Tibial artery (tissue), 4 donors: ENCODE measurements at regions not wholly inside any gene's neighbourhood (a gene's known extent, or its start where the extent isn't known, plus 50 kb on each side); places are given as distances from the start of the nearest gene placed in this dataset.

ENCODE experiments used
- DNase-seq, 2 donors: peaks; one replicate each; pipeline ENCODE4 v3.0.0-alpha.2; 2019
- H3K27ac ChIP-seq, 2 donors: fragments of 200-600 bp; sonication (generic) in 1 of 2; 1 replicate in 1 of 2; 2 replicates in 1 of 2; pipeline ENCODE4 v1.5.1; 2018 to 2019; ENCODE audit warnings: mild to moderate bottlenecking in 1 of 2
- H3K27me3 ChIP-seq, 2 donors: fragments of 200-600 bp; sonication (generic) in 1 of 2; one replicate each; pipeline versions ENCODE4 v1.5.1 to v1.6.0; 2016 to 2019
- H3K36me3 ChIP-seq, 3 donors: fragments of 200-600 bp; sonication (generic) in 2 of 3; one replicate each; pipeline ENCODE4 v1.5.1; 2016 to 2019; ENCODE audit warnings: mild to moderate bottlenecking in 2 of 3
- H3K4me1 ChIP-seq, 4 donors: fragments of 200-600 bp; sonication (generic) in 2 of 4; 1 replicate in 3 of 4; 2 replicates in 1 of 4; pipeline ENCODE4 v1.5.1; 2016 to 2019
- H3K4me3 ChIP-seq, 2 donors: fragments of 200-600 bp; sonication (generic) in 1 of 2; 1 replicate in 1 of 2; 2 replicates in 1 of 2; pipeline ENCODE4 v1.5.1; 2018 to 2019; ENCODE audit warnings: mild to moderate bottlenecking in 2 of 2
- H3K9me3 ChIP-seq, 3 donors: fragments of 200-600 bp; sonication (generic) in 1 of 3; one replicate each; pipeline ENCODE4 v1.5.1; 2016 to 2019
- intact Hi-C: fragments of 100-400 bp; cut with DNase I; formaldehyde crosslinking; loops from one replicate; pipeline ENCODE4 v1.15.0; 2023; ENCODE audit warnings: low total_unique reads
- TF ChIP-seq, protein P1 (sequence below), 2 experiments: fragments of 200-600 bp in 1 of 2; fragments of 450-650 bp in 1 of 2; IDR thresholded peaks; one replicate each; pipeline ENCODE4 v1.5.1; 2017 to 2019; ENCODE audit warnings: antibody characterized with exemption in 2 of 2, mild to moderate bottlenecking in 1 of 2, moderate library complexity in 1 of 2

DNA sequence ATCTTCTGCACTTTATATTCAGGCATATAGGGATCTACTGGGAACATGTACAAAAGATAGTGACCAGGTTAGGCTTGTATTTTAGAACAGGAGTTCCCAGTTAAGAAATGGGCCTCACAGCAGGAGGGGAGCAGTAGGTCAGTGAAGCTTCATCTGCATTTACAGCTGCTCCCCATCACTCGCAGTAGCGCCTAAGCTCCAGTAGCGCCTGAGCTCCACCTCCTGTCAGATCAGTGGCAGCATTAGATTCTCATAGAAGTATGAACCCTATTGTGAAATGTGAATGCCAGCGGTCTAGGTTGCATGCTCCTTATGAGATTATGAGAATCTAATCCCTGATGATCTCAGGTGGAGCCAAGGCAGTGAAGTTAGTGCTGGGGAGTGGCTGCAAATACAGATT is 224.4 kb upstream of the CYRIA start:
- no peaks in the 10 kb centered on the region for H3K4me1 ChIP-seq
- DNase-seq = no peak
- no peak overlapping the region for H3K4me3 ChIP-seq
- intact Hi-C loops = no loop called here
- TF ChIP-seq, protein P1, sequence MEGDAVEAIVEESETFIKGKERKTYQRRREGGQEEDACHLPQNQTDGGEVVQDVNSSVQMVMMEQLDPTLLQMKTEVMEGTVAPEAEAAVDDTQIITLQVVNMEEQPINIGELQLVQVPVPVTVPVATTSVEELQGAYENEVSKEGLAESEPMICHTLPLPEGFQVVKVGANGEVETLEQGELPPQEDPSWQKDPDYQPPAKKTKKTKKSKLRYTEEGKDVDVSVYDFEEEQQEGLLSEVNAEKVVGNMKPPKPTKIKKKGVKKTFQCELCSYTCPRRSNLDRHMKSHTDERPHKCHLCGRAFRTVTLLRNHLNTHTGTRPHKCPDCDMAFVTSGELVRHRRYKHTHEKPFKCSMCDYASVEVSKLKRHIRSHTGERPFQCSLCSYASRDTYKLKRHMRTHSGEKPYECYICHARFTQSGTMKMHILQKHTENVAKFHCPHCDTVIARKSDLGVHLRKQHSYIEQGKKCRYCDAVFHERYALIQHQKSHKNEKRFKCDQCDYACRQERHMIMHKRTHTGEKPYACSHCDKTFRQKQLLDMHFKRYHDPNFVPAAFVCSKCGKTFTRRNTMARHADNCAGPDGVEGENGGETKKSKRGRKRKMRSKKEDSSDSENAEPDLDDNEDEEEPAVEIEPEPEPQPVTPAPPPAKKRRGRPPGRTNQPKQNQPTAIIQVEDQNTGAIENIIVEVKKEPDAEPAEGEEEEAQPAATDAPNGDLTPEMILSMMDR (IDR thresholded peaks at IDR 0.05) = no peak
- no peak overlapping the region for H3K27ac ChIP-seq
- H3K27me3 ChIP-seq = no peaks in the 10 kb centered on the region
- no peaks in the 10 kb centered on the region for H3K36me3 ChIP-seq
- H3K9me3 ChIP-seq = no peaks in the 10 kb centered on the region

DNA sequence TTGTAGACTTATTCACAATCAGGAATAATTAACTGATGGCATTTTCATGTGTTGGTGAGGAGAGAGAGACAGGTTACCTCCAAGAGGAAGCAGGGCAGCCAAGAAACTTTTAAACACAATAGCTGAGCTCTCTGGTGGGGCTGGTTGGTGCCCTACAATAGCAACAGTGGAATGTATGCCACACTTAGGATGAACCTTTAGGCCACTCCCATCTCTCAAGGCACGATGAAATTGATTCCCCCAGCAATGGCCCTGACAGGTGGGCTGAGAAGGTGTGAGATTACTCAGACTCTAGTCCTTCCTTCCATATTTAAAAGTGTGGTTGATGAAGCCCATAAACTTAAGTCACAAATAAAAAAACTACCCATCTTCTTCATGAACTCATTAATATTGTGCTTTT is 219.4 kb upstream of the CYRIA start:
- intact Hi-C loops = no loop called here
- H3K27ac ChIP-seq = no peak overlapping the region
- H3K4me1 ChIP-seq = no peaks in the 10 kb centered on the region
- no peak for DNase-seq
- no peaks in the 10 kb centered on the region for H3K36me3 ChIP-seq
- TF ChIP-seq, protein P1 (IDR thresholded peaks at IDR 0.05) = no peak
- H3K27me3 ChIP-seq = no peaks in the 10 kb centered on the region
- H3K4me3 ChIP-seq = no peak overlapping the region
- no peaks in the 10 kb centered on the region for H3K9me3 ChIP-seq

DNA sequence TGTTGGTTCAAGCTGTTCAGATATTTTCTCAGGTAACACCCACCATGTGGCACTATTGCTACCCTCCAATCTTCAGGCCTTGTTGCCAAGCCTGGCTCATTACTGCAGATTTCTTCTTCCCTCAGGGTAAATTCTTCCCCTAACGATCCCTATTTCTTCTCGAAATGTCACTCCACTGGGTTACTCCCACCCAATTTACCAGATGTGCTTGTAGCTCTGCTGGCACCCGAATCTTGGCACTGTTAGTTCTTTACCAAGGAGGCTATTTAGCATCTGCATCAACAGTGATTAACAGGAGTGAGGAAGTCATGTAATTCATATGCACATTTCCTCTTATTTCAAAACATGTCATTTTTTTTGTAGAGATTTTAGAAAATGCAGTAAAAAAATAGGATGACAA is 217.1 kb upstream of the CYRIA start:
- Histone ChIP-seq H3K27me3 (no peaks in the 10 kb centered on the region), H3K9me3 (no peaks in the 10 kb centered on the region), H3K36me3 (no peaks in the 10 kb centered on the region), H3K4me1 (no peaks in the 10 kb centered on the region), H3K4me3 (no peak overlapping the region), H3K27ac (no peak overlapping the region)
- intact Hi-C loops = no loop called here
- TF ChIP-seq, protein P1 (IDR thresholded peaks at IDR 0.05) = no peak
- DNase-seq = no peak

DNA sequence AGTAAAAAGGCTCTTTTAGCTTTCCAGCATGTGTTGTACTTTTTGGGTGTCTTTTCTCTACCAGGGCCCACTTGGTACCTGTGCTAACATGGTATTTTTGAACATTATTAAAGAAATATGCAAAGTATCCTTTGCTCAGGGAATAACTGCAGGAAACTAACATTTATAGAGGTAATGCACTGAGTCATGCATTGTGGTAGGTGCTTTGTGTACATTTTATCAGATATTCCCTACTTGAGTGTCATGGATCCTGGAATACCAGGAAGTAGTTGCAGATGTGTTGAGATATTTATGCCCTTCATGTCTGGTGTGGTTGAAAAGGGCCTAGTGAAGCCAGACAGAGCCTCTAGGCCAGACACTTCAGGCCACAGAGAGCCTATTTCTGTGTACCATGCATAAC is 215.5 kb upstream of the CYRIA start:
- Histone ChIP-seq H3K36me3 (no peaks in the 10 kb centered on the region), H3K4me1 (no peaks in the 10 kb centered on the region), H3K9me3 (no peaks in the 10 kb centered on the region), H3K27ac (no peak overlapping the region), H3K4me3 (no peak overlapping the region), H3K27me3 (no peaks in the 10 kb centered on the region)
- DNase-seq = no peak
- intact Hi-C loops = no loop called here
- TF ChIP-seq, protein P1 (IDR thresholded peaks at IDR 0.05) = no peak

DNA sequence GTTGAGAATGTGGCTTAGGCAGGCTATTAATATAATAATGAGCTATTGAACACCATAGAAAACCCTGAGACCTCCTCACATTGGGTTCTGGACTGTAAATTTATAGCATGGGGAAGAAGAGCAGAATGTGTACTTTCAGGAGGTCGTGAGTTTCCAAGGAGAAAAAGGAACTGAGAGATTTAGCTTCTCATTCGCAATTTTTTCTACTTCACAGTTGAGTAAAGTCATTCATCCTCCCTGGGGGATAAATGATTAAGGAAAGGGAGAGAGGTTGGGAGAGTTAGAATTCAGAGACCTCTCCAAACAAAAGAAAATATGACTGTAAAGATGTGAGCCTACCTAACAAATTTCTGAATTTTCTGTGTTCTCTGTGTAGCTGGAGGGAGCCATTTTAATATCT is 205.8 kb upstream of the CYRIA start:
- intact Hi-C loops = no loop called here

More for the DNA sequence above, 205.8 kb upstream of the CYRIA start:
- Histone ChIP-seq H3K9me3 (no peaks in the 10 kb centered on the region), H3K27me3 (no peaks in the 10 kb centered on the region), H3K27ac (no peak overlapping the region), H3K4me1 (no peaks in the 10 kb centered on the region), H3K36me3 (no peaks in the 10 kb centered on the region), H3K4me3 (no peak overlapping the region)
- TF ChIP-seq, protein P1 (IDR thresholded peaks at IDR 0.05) = no peak
- DNase-seq = no peak
